Left ventricle myocardium superior (tissue), 1 donor: ENCODE measurements at regions not wholly inside any gene's neighbourhood (a gene's known extent, or its start where the extent isn't known, plus 50 kb on each side); places are given as distances from the start of the nearest gene placed in this dataset.

ENCODE experiments used
- ATAC-seq: fragments of 200-7000 bp; cut with Tn5 transposase; one replicate; pipeline ENCODE4 v1.9.1; 2020; ENCODE audit warnings: mild to moderate bottlenecking, moderate library complexity
- DNase-seq: peaks from one replicate; pipeline ENCODE4 v3.0.0-alpha.2; 2020
- intact Hi-C: fragments of 100-400 bp; cut with micrococcal nuclease; formaldehyde crosslinking; loops from one replicate; pipeline ENCODE4 v1.11.0; 2022
- donor health status: DM: no; HTN: yes; CAD: no; lungs with severe emphysema.

GRCh38 chr1:218827486-218827885, 346.2 kb upstream of the LYPLAL1 start:
- intact Hi-C loops: no loop called here
- ATAC-seq (no peak), DNase-seq (no peak)

GRCh38 chr1:218828125-218828650, 345.5 kb upstream of the LYPLAL1 start:
- intact Hi-C loops: no loop called here
- DNase-seq (no peak), ATAC-seq (no peak)

GRCh38 chr1:218829097-218829496, 344.6 kb upstream of the LYPLAL1 start:
- ATAC-seq: no peak
- intact Hi-C loops: no loop called here
- DNase-seq: no peak

GRCh38 chr1:218835609-218836008, 338.1 kb upstream of the LYPLAL1 start:
- no peak for ATAC-seq
- intact Hi-C loops: no loop called here
- DNase-seq: no peak

GRCh38 chr1:218836264-218836663, 337.4 kb upstream of the LYPLAL1 start:
- no peak for DNase-seq
- intact Hi-C loops: no loop called here
- ATAC-seq: no peak

GRCh38 chr1:218837051-218837450, 336.6 kb upstream of the LYPLAL1 start:
- DNase-seq (no peak), ATAC-seq (no peak)
- intact Hi-C loops: no loop called here

- intact Hi-C loops: no loop called here
- DNase-seq (no peak), ATAC-seq (no peak)
These were observed 328.1 kb upstream of the LYPLAL1 start for GRCh38 chr1:218845589-218845988.

- ATAC-seq (no peak), DNase-seq (no peak)
- intact Hi-C loops: no loop called here
These were observed 327.5 kb upstream of the LYPLAL1 start for GRCh38 chr1:218846181-218846580.

- intact Hi-C loops: no loop called here
- DNase-seq: no peak
- ATAC-seq: peak; percentile 63
These were observed 326.4 kb upstream of the LYPLAL1 start for GRCh38 chr1:218847089-218847768.

- intact Hi-C loops: no loop called here
- DNase-seq: no peak
- ATAC-seq: peak; percentile 29
These were observed 325.7 kb upstream of the LYPLAL1 start for GRCh38 chr1:218848009-218848408.

- DNase-seq: no peak
- intact Hi-C loops: no loop called here
- no peak for ATAC-seq
These were observed 323.3 kb upstream of the LYPLAL1 start for GRCh38 chr1:218850367-218850766.

- intact Hi-C loops: no loop called here
- DNase-seq (no peak), ATAC-seq (no peak)
These were observed 322.1 kb upstream of the LYPLAL1 start for GRCh38 chr1:218851586-218851985.

GRCh38 chr1:218852527-218852926, 321.2 kb upstream of the LYPLAL1 start:
- DNase-seq (no peak), ATAC-seq (no peak)
- intact Hi-C loops: no loop called here

GRCh38 chr1:218863987-218864386, 309.7 kb upstream of the LYPLAL1 start:
- no peak for ATAC-seq
- no peak for DNase-seq
- intact Hi-C loops: no loop called here

- DNase-seq (no peak), ATAC-seq (peak; percentile 36)
- intact Hi-C loops: no loop called here
These were observed 308.1 kb upstream of the LYPLAL1 start for GRCh38 chr1:218865591-218865990.

GRCh38 chr1:218866507-218866906, 307.2 kb upstream of the LYPLAL1 start:
- no peak for ATAC-seq
- intact Hi-C loops: no loop called here
- DNase-seq: no peak

- intact Hi-C loops: no loop called here
These were observed 306.6 kb upstream of the LYPLAL1 start for GRCh38 chr1:218867066-218867465.

GRCh38 chr1:218867941-218868626, 305.6 kb upstream of the LYPLAL1 start:
- ATAC-seq: peak; percentile 80
- DNase-seq: no peak
- intact Hi-C loops: no loop called here

More at GRCh38 chr1:218867066-218867465, 306.6 kb upstream of the LYPLAL1 start:
- no peak for DNase-seq
- no peak for ATAC-seq

- ATAC-seq (no peak), DNase-seq (no peak)
These were observed 304.4 kb upstream of the LYPLAL1 start for GRCh38 chr1:218869276-218869675.

GRCh38 chr1:218872026-218872425, 301.7 kb upstream of the LYPLAL1 start:
- DNase-seq (no peak), ATAC-seq (no peak)
- intact Hi-C loops: no loop called here

More at GRCh38 chr1:218869276-218869675, 304.4 kb upstream of the LYPLAL1 start:
- intact Hi-C loops: no loop called here

- ATAC-seq: no peak
- intact Hi-C loops: no loop called here
- no peak for DNase-seq
These were observed 300.8 kb upstream of the LYPLAL1 start for GRCh38 chr1:218872928-218873327.
